ENCODE measurements at regions not wholly inside any gene's neighbourhood (a gene's known extent, or its start where the extent isn't known, plus 50 kb on each side); places are given as distances from the start of the nearest gene placed in this dataset.

- Histone ChIP-seq H3K4me1 (no peaks in the 10 kb centered on the region), H3K4me3 (no peak overlapping the region), H3K36me3 (no peaks in the 10 kb centered on the region), H3K27ac (no peak overlapping the region), H3K9me3 (no peaks in the 10 kb centered on the region), H3K27me3 (no peaks in the 10 kb centered on the region)
- 60 to 74% methylated on average over 5 of the region's 5 CpGs for WGBS, 2 donors
- intact Hi-C loops (cut with DNase I) = no loop called here
- DNase-seq = no peak
- TF ChIP-seq CTCF (IDR thresholded peaks at IDR 0.05) (no peak), POLR2A (IDR thresholded peaks at IDR 0.05) (no peak)
Measured at GRCh38 chr1:95716550-95716949, 482.5 kb downstream of the RWDD3 start.

DNA sequence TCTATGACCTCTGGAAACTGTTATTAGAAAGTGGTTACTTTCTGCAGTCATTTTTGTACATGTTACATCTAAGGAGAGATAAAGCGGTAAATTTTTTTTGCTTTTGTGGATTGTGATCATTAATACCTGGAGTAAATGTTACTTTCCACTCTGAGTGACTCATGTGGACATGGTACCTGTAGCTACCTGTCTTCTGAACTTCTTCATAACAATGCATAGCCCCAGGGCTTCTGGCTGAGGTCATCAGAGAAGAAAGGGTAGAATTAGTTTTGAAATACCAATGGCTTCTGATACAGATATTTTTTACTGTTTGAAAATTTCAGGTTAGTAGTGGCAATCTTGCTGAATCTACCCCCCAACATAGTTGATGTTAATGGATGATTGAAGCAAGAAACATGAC is 489.3 kb downstream of the RWDD3 start:
- H3K4me3 ChIP-seq = no peak overlapping the region
- H3K27ac ChIP-seq = peak overlapping the region in 1 of 4 donors; percentile 14
- WGBS, 2 donors = 22 to 40% methylated on average over 1 of the region's 1 CpG
- H3K27me3 ChIP-seq = no peaks in the 10 kb centered on the region
- intact Hi-C loops (cut with DNase I) = no loop called here
- TF ChIP-seq POLR2A (IDR thresholded peaks at IDR 0.05) (no peak), CTCF (IDR thresholded peaks at IDR 0.05) (no peak)
- DNase-seq = no peak
- H3K36me3 ChIP-seq = no peaks in the 10 kb centered on the region
- peaks cover 0 to 19% (median 6%) of the 10 kb centered on the region in 3 donors for H3K4me1 ChIP-seq
- no peaks in the 10 kb centered on the region for H3K9me3 ChIP-seq

DNA sequence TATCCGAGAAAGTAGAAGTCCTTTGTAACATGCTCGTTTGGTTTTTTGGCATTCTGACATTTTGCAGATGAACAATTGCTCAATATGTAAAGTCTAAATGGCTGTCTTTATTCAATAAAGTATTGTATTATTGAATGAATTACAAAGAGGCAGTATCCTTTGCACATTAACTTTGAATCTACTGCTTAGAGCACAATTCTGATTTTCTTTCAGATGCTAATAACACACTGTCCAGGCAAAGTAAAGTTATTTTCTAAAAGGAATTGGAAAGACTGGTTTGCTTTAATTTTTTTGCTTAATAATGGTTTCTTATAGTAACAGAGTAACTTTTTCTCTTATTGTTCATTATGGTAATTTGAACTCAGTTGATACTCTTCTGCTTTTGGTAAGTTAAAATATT is 494.8 kb downstream of the RWDD3 start:
- no peaks in the 10 kb centered on the region for H3K36me3 ChIP-seq

GRCh38 chr1:95730986-95731385 is 497.0 kb downstream of the RWDD3 start:
- no peak overlapping the region for H3K27ac ChIP-seq
- no peak for TF ChIP-seq CTCF (IDR thresholded peaks at IDR 0.05)
- no peak for TF ChIP-seq POLR2A (IDR thresholded peaks at IDR 0.05)
- H3K27me3 ChIP-seq = no peaks in the 10 kb centered on the region
- no peak for DNase-seq
- peaks cover 0 to 18% (median 0%) of the 10 kb centered on the region in 3 donors for H3K4me1 ChIP-seq
- H3K4me3 ChIP-seq = no peak overlapping the region
- 48 to 50% methylated on average over 3 of the region's 3 CpGs for WGBS, 2 donors
- intact Hi-C loops (cut with DNase I) = no loop called here
- no peaks in the 10 kb centered on the region for H3K9me3 ChIP-seq
- no peaks in the 10 kb centered on the region for H3K36me3 ChIP-seq

More for the DNA sequence above, 494.8 kb downstream of the RWDD3 start:
- TF ChIP-seq POLR2A (IDR thresholded peaks at IDR 0.05) (no peak), CTCF (IDR thresholded peaks at IDR 0.05) (no peak)
- no peaks in the 10 kb centered on the region for H3K27me3 ChIP-seq
- no peaks in the 10 kb centered on the region for H3K9me3 ChIP-seq
- no peak overlapping the region for H3K27ac ChIP-seq
- no peak overlapping the region for H3K4me3 ChIP-seq
- 63% methylated on average over 2 of the region's 2 CpGs for WGBS, 2 donors
- intact Hi-C loops (cut with DNase I) = no loop called here
- H3K4me1 ChIP-seq = peaks cover 0 to 29% (median 0%) of the 10 kb centered on the region in 3 donors
- no peak for DNase-seq

DNA sequence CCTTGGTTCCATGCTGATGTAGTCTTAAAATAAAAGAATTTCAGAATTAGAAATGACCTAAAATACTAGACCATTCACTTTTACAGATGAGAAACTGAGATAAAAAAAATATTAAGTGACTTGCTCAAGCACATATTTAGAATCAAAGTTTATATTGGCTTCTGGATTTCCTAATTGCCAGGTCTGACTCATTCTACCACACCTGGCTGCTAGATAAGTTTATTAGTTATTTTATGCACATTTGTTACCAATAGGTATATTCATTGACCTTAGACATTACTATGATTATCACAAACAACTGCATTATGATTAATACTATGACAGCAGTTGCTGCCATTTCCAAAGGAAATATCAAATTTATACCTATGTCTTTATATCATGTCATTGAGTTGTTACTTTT is 497.5 kb downstream of the RWDD3 start:
- no peak for DNase-seq
- Histone ChIP-seq H3K4me1 (peaks cover 0 to 16% (median 0%) of the 10 kb centered on the region in 3 donors), H3K9me3 (no peaks in the 10 kb centered on the region), H3K4me3 (no peak overlapping the region), H3K27me3 (no peaks in the 10 kb centered on the region), H3K27ac (no peak overlapping the region), H3K36me3 (no peaks in the 10 kb centered on the region)
- TF ChIP-seq POLR2A (IDR thresholded peaks at IDR 0.05) (no peak), CTCF (IDR thresholded peaks at IDR 0.05) (no peak)
- intact Hi-C loops (cut with DNase I) = no loop called here
